HG03025 (cell line): ENCODE measurements at regions not wholly inside any gene's neighbourhood (a gene's known extent, or its start where the extent isn't known, plus 50 kb on each side); places are given as distances from the start of the nearest gene placed in this dataset.
"Not testable (repeated sequence)": the region's sequence is repeated elsewhere in the genome, so short reads cannot be mapped to it uniquely, and the experiment has no call there.

Source experiments
- ATAC-seq: cut with Tn5 transposase; IDR thresholded peaks from one replicate; pipeline ENCODE4 v1.9.1; 2021; ENCODE audit warnings: mild to moderate bottlenecking, moderate library complexity; ENCODE audit not compliant: unreplicated experiment, low FRiP score

- ATAC-seq: not testable (repeated sequence)
Measured at GRCh38 chr1:188841111-188841696, 1636.5 kb downstream of the BRINP3 start.

GRCh38 chr1:188846468-188846867 is 1631.2 kb downstream of the BRINP3 start:
- no peak for ATAC-seq

- ATAC-seq: no peak
Measured at GRCh38 chr1:188857526-188858087, 1620.1 kb downstream of the BRINP3 start.

- no peak for ATAC-seq
Measured at GRCh38 chr1:188867614-188868013, 1610.0 kb downstream of the BRINP3 start.

- ATAC-seq: no peak
Measured at GRCh38 chr1:188871164-188871563, 1606.5 kb downstream of the BRINP3 start.

GRCh38 chr1:188872376-188872775 is 1605.3 kb downstream of the BRINP3 start:
- no peak for ATAC-seq

GRCh38 chr1:188877668-188878067 is 1600.0 kb downstream of the BRINP3 start:
- ATAC-seq: no peak

- ATAC-seq: no peak
Measured at GRCh38 chr1:188888386-188888785, 1589.3 kb downstream of the BRINP3 start.

GRCh38 chr1:188889166-188889565 is 1588.5 kb downstream of the BRINP3 start:
- no peak for ATAC-seq

- ATAC-seq: no peak
Measured at GRCh38 chr1:188891958-188892357, 1585.7 kb downstream of the BRINP3 start.

GRCh38 chr1:188895611-188896010 is 1582.1 kb downstream of the BRINP3 start:
- no peak for ATAC-seq

- ATAC-seq: no peak
Measured at GRCh38 chr1:188903241-188903640, 1574.4 kb downstream of the BRINP3 start.

- ATAC-seq: no peak
Measured at GRCh38 chr1:188904201-188904600, 1573.5 kb downstream of the BRINP3 start.

GRCh38 chr1:188906921-188907641 is 1570.6 kb downstream of the BRINP3 start:
- no peak for ATAC-seq

- no peak for ATAC-seq
Measured at GRCh38 chr1:188930382-188930781, 1547.3 kb downstream of the BRINP3 start.

- ATAC-seq: no peak
Measured at GRCh38 chr1:188931506-188931905, 1546.2 kb downstream of the BRINP3 start.

GRCh38 chr1:188937965-188938551 is 1539.6 kb downstream of the BRINP3 start:
- ATAC-seq: no peak

GRCh38 chr1:188941986-188942385 is 1535.7 kb downstream of the BRINP3 start:
- ATAC-seq: no peak

GRCh38 chr1:188949701-188950100 is 1528.0 kb downstream of the BRINP3 start:
- no peak for ATAC-seq

GRCh38 chr1:188958461-188959115 is 1519.1 kb downstream of the BRINP3 start:
- no peak for ATAC-seq
